DLD1 (cell line): ENCODE measurements at regions not wholly inside any gene's neighbourhood (a gene's known extent, or its start where the extent isn't known, plus 50 kb on each side); places are given as distances from the start of the nearest gene placed in this dataset.
"Not testable (repeated sequence)": the region's sequence is repeated elsewhere in the genome, so short reads cannot be mapped to it uniquely, and the experiment has no call there.

ENCODE experiments used
- in situ Hi-C: cut with HindIII; loops from 2 replicates; pipeline ENCODE4 v1.10.0; 2017; ENCODE audit warnings: low sequenced_read_pairs

- in situ Hi-C loops = not testable (repeated sequence)
These were observed 151.5 kb downstream of the PLK2 start for GRCh38 chr5:58308384-58308783.

- in situ Hi-C loops = no loop called here
These were observed 159.5 kb downstream of the PLK2 start for GRCh38 chr5:58300346-58300895.

- in situ Hi-C loops = no loop called here
These were observed 160.6 kb downstream of the PLK2 start for GRCh38 chr5:58299256-58299655.

- in situ Hi-C loops = no loop called here
These were observed 165.1 kb downstream of the PLK2 start for GRCh38 chr5:58294598-58295305.

GRCh38 chr5:58288275-58288674 is 171.6 kb downstream of the PLK2 start:
- in situ Hi-C loops = not testable (repeated sequence)

- in situ Hi-C loops = no loop called here
These were observed 173.1 kb downstream of the PLK2 start for GRCh38 chr5:58286741-58287140.

GRCh38 chr5:58285900-58286299 is 174.0 kb downstream of the PLK2 start:
- in situ Hi-C loops = no loop called here

- in situ Hi-C loops = no loop called here
These were observed 175.0 kb downstream of the PLK2 start for GRCh38 chr5:58284886-58285285.

- in situ Hi-C loops = no loop called here
These were observed 178.7 kb downstream of the PLK2 start for GRCh38 chr5:58281189-58281588.

- in situ Hi-C loops = no loop called here
These were observed 180.6 kb downstream of the PLK2 start for GRCh38 chr5:58279259-58279658.

GRCh38 chr5:58276431-58276830 is 183.5 kb downstream of the PLK2 start:
- in situ Hi-C loops = no loop called here

GRCh38 chr5:58275516-58275915 is 184.4 kb downstream of the PLK2 start:
- in situ Hi-C loops = no loop called here

GRCh38 chr5:58274191-58274590 is 185.7 kb downstream of the PLK2 start:
- in situ Hi-C loops = no loop called here

GRCh38 chr5:58273711-58274110 is 186.2 kb downstream of the PLK2 start:
- in situ Hi-C loops = no loop called here

- in situ Hi-C loops = no loop called here
These were observed 191.6 kb downstream of the PLK2 start for GRCh38 chr5:58268268-58268667.

GRCh38 chr5:58266402-58266801 is 193.5 kb downstream of the PLK2 start:
- in situ Hi-C loops = no loop called here

GRCh38 chr5:58265246-58265930 is 194.5 kb downstream of the PLK2 start:
- in situ Hi-C loops = no loop called here

GRCh38 chr5:58264276-58264675 is 195.6 kb downstream of the PLK2 start:
- in situ Hi-C loops = no loop called here

- in situ Hi-C loops = no loop called here
These were observed 196.6 kb downstream of the PLK2 start for GRCh38 chr5:58263296-58263695.

- in situ Hi-C loops = no loop called here
These were observed 197.7 kb downstream of the PLK2 start for GRCh38 chr5:58262226-58262625.

- in situ Hi-C loops = no loop called here
These were observed 198.3 kb downstream of the PLK2 start for GRCh38 chr5:58261605-58262004.

GRCh38 chr5:58260243-58260642 is 199.6 kb downstream of the PLK2 start:
- in situ Hi-C loops = no loop called here
